ENCODE measurements at regions not wholly inside any gene's neighbourhood (a gene's known extent, or its start where the extent isn't known, plus 50 kb on each side); places are given as distances from the start of the nearest gene placed in this dataset.
"Not testable (repeated sequence)": the region's sequence is repeated elsewhere in the genome, so short reads cannot be mapped to it uniquely, and the experiment has no call there.

GRCh38 chr15:25250011-25250596 lies 188.7 kb downstream of the UBE3A start:
- Mint-ChIP-seq H3K27me3 (ENCODE audit: insufficient read depth) (no peaks in the 10 kb centered on the region), H3K9me3 (peaks cover 42% of the 10 kb centered on the region), H3K4me1 (ENCODE audit: low read depth) (no peaks in the 10 kb centered on the region), H3K4me3 (no peak overlapping the region), H3K36me3 (ENCODE audit: low read depth) (peaks cover 4% of the 10 kb centered on the region), H3K27ac (no peak overlapping the region)
- intact Hi-C loops (cut with micrococcal nuclease), result no loop called here
- no peak for DNase-seq (ENCODE audit: low spot score)

DNA sequence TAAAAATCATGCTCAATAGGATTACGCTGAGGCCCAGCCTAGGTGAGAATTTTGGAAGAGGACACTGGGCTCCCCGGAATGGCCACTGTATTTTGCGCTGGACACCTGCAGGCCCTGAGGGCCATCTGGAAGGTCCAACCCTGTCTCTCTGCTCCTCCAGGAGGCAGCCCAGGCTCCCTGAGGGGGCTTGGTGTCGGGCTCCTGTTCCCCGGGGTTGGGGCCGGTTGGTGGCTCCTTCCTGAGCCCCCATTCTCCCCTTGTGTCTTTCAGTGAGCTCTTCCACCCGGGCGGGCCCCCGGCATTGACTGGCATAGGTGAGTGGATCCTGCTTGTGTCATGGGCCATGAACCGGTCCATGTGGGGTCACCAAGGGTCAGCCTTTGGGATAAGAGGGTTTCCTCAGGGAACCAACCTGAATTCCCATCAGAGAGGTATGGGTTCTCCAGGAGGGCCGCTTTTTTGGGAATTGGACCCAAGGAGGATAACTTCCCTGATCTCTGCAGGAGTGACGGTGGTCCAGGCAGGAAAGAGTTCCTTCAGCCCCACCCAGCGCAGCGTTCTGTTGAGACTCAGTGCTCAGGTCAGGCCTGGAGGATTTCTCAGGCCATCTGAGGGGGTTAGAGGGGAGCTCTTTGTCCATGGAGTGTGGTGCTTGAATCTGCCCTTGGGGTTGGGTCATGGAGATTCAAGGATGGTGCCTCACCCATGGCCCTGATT lies 187.8 kb downstream of the UBE3A start:
- Mint-ChIP-seq H3K27me3 (ENCODE audit: insufficient read depth) (no peaks in the 10 kb centered on the region), H3K4me3 (no peak overlapping the region)
- intact Hi-C loops (cut with micrococcal nuclease), result no loop called here

GRCh38 chr15:25251700-25252390 lies 187.0 kb downstream of the UBE3A start:
- Mint-ChIP-seq H3K4me3 (no peak overlapping the region), H3K27me3 (ENCODE audit: insufficient read depth) (no peaks in the 10 kb centered on the region), H3K36me3 (ENCODE audit: low read depth) (peaks cover 5% of the 10 kb centered on the region), H3K27ac (no peak overlapping the region), H3K4me1 (ENCODE audit: low read depth) (no peaks in the 10 kb centered on the region), H3K9me3 (peaks cover 36% of the 10 kb centered on the region)
- intact Hi-C loops (cut with micrococcal nuclease), result no loop called here
- no peak for DNase-seq (ENCODE audit: low spot score)

More for the DNA sequence above, 187.8 kb downstream of the UBE3A start:
- Mint-ChIP-seq H3K36me3 (ENCODE audit: low read depth) (peaks cover 5% of the 10 kb centered on the region), H3K27ac (no peak overlapping the region), H3K9me3 (peaks cover 39% of the 10 kb centered on the region), H3K4me1 (ENCODE audit: low read depth) (no peaks in the 10 kb centered on the region)
- no peak for DNase-seq (ENCODE audit: low spot score)

- H3K4me1 Mint-ChIP-seq (ENCODE audit: low read depth); H3K4me3 Mint-ChIP-seq; intact Hi-C loops (cut with micrococcal nuclease); H3K27ac Mint-ChIP-seq; DNase-seq (ENCODE audit: low spot score); H3K36me3 Mint-ChIP-seq (ENCODE audit: low read depth); H3K27me3 Mint-ChIP-seq (ENCODE audit: insufficient read depth): not testable (repeated sequence)
- peaks cover 46% of the 10 kb centered on the region for H3K9me3 Mint-ChIP-seq
Observed at GRCh38 chr15:25253048-25253973, 185.5 kb downstream of the UBE3A start.

- H3K4me1 Mint-ChIP-seq (ENCODE audit: low read depth), result no peaks in the 10 kb centered on the region
Observed at GRCh38 chr15:25268166-25268565, 170.7 kb downstream of the UBE3A start.

More at GRCh38 chr15:25268166-25268565, 170.7 kb downstream of the UBE3A start:
- DNase-seq (ENCODE audit: low spot score), result no peak
- intact Hi-C loops (cut with micrococcal nuclease), result no loop called here
- H3K9me3 Mint-ChIP-seq, result peaks cover 8% of the 10 kb centered on the region
- no peak overlapping the region for H3K27ac Mint-ChIP-seq
- H3K36me3 Mint-ChIP-seq (ENCODE audit: low read depth), result no peaks in the 10 kb centered on the region
- H3K27me3 Mint-ChIP-seq (ENCODE audit: insufficient read depth), result no peaks in the 10 kb centered on the region
- no peak overlapping the region for H3K4me3 Mint-ChIP-seq

All from activated T-helper 1 cell treated with anti-CD3 and anti-CD28 coated beads, Interleukin-12 subunit alpha, Interleukin-12 subunit beta, Interleukin-2, Interleukin-4 antibody, amounts not matched to agents 30 ng/mL and 10 ng/mL and 1 ng/mL, durations not matched to agents 14 hours and 24 hours and 36 hours (primary cell).